Stimulated activated naive B cell treated with anti-CD40 and anti-IgM and Interleukin-4, amounts not matched to agents 10 μg/mL and 1 μg/mL and 100 μg/mL, for 72 hours (primary cell): ENCODE measurements at regions not wholly inside any gene's neighbourhood (a gene's known extent, or its start where the extent isn't known, plus 50 kb on each side); places are given as distances from the start of the nearest gene placed in this dataset.
A peak's percentile ranks its signal among the peaks of the same experiment; 100 is the strongest.

ENCODE experiments used
- ATAC-seq, 2 donors: fragments of 150-1000 bp; cut with Tn5 transposase; replicated peaks; 2 replicates each; pipeline ENCODE4 v1.10.0; 2021; ENCODE audit warnings: moderate library complexity in 1 of 2
- DNase-seq: peaks from one replicate; pipeline ENCODE4 v3.0.0; 2021
- H3K27ac Mint-ChIP-seq: one replicate; pipeline ENCODE4 v1.8.0; 2022; ENCODE audit warnings: mild to moderate bottlenecking, mixed read lengths
- H3K27me3 Mint-ChIP-seq, 2 donors: one replicate each; pipeline ENCODE4 v1.8.0; 2022; ENCODE audit warnings: mixed read lengths in 2 of 2
- H3K36me3 Mint-ChIP-seq, 2 donors: one replicate each; pipeline ENCODE4 v1.8.0; 2022; ENCODE audit warnings: mixed read lengths in 2 of 2, mild to moderate bottlenecking in 1 of 2
- H3K4me1 Mint-ChIP-seq, 2 donors: one replicate each; pipeline ENCODE4 v1.8.0; 2022; ENCODE audit warnings: mixed read lengths in 2 of 2, mild to moderate bottlenecking in 1 of 2
- H3K4me3 Mint-ChIP-seq, 2 donors: one replicate each; pipeline ENCODE4 v1.8.0; 2022; ENCODE audit warnings: mild to moderate bottlenecking in 2 of 2, mixed read lengths in 2 of 2, moderate library complexity in 1 of 2
- H3K9me3 Mint-ChIP-seq, 2 donors: one replicate each; pipeline ENCODE4 v1.8.0; 2022; ENCODE audit warnings: mixed read lengths in 2 of 2, mild to moderate bottlenecking in 1 of 2

DNA sequence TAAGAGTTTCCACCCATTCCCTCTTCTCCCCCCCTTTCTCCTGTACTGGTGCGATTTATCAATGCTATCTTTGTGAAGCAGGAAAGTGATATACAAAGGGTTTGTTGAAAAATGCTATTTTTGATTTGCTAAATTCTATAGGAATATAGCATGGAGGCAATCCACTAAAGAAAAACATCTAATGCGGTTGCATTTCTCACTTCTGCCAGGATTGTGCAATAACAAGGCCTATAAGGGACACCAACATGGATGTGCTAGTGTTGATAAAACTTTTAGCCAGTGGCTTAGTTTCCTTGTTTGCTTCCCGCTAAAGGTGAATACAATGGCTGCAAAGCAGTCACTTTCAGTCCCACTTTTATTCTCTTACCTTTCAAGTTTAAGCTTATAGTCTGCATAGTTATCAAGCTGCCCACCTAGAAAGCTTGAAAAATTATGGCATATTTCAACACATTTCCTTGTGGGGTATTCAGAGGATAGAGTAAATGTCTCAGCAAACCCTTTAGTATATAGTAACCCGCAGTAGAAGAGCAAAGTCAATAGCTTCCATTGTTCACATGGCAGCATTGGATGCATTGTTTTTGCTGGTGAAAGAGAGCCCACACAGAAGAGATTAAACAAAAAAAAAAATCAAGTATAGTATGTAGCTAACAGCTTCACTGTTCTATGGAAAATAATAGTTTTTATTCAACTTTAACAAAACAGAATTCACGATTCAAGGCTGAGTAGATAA lies 674.6 kb upstream of the SEMA6A start:
- DNase-seq (no peak), ATAC-seq (no peak)
- Mint-ChIP-seq H3K36me3 (no peaks in the 10 kb centered on the region), H3K4me1 (no peaks in the 10 kb centered on the region), H3K9me3 (peaks cover 0 to 2% of the 10 kb centered on the region in 2 donors), H3K27me3 (no peaks in the 10 kb centered on the region), H3K27ac (no peak overlapping the region), H3K4me3 (no peak overlapping the region)

DNA sequence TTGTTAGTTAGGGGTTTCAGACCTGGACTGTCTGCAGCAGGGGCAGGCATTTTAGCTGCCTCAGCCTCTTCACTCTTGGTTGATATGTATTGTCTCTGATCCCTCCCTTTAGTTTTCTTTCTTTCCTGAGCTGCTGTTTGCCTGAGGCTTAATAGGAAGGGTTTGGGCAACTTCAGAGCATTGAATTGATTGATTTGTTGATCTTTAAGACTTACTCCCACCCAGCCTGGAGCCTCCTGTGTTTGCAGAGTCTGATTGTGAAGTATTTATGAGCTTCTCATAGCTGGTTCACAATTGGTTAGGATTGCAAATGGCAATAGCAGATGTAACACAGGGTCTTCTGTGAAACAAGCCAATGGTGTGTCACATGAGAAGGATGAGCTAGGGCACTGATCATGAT lies 671.8 kb upstream of the SEMA6A start:
- H3K4me3 Mint-ChIP-seq: no peak overlapping the region
- ATAC-seq: no peak
- no peak for DNase-seq
- no peaks in the 10 kb centered on the region for H3K36me3 Mint-ChIP-seq
- no peak overlapping the region for H3K27ac Mint-ChIP-seq
- H3K9me3 Mint-ChIP-seq: peaks cover 3 to 4% of the 10 kb centered on the region in 2 donors
- no peaks in the 10 kb centered on the region for H3K27me3 Mint-ChIP-seq
- no peaks in the 10 kb centered on the region for H3K4me1 Mint-ChIP-seq

GRCh38 chr5:117245130-117245529 lies 670.5 kb upstream of the SEMA6A start:
- H3K27ac Mint-ChIP-seq: no peak overlapping the region
- no peaks in the 10 kb centered on the region for H3K4me1 Mint-ChIP-seq
- ATAC-seq (no peak), DNase-seq (no peak)
- no peak overlapping the region for H3K4me3 Mint-ChIP-seq
- peaks cover 3 to 4% of the 10 kb centered on the region in 2 donors for H3K9me3 Mint-ChIP-seq
- no peaks in the 10 kb centered on the region for H3K27me3 Mint-ChIP-seq
- no peaks in the 10 kb centered on the region for H3K36me3 Mint-ChIP-seq

- no peaks in the 10 kb centered on the region for H3K36me3 Mint-ChIP-seq
- H3K4me3 Mint-ChIP-seq: no peak overlapping the region
- ATAC-seq: peak; percentile 68 to 75
These were observed 667.4 kb upstream of the SEMA6A start for GRCh38 chr5:117242028-117242427.

GRCh38 chr5:117236941-117237340 lies 662.3 kb upstream of the SEMA6A start:
- H3K36me3 Mint-ChIP-seq: no peaks in the 10 kb centered on the region
- H3K4me1 Mint-ChIP-seq: no peaks in the 10 kb centered on the region
- DNase-seq (no peak), ATAC-seq (no peak)
- H3K27me3 Mint-ChIP-seq: no peaks in the 10 kb centered on the region
- H3K27ac Mint-ChIP-seq: no peak overlapping the region
- H3K9me3 Mint-ChIP-seq: no peaks in the 10 kb centered on the region
- no peak overlapping the region for H3K4me3 Mint-ChIP-seq

More at GRCh38 chr5:117242028-117242427, 667.4 kb upstream of the SEMA6A start:
- no peak overlapping the region for H3K27ac Mint-ChIP-seq
- no peak for DNase-seq
- no peaks in the 10 kb centered on the region for H3K4me1 Mint-ChIP-seq
- no peaks in the 10 kb centered on the region for H3K27me3 Mint-ChIP-seq
- peaks cover 2 to 3% of the 10 kb centered on the region in 2 donors for H3K9me3 Mint-ChIP-seq

DNA sequence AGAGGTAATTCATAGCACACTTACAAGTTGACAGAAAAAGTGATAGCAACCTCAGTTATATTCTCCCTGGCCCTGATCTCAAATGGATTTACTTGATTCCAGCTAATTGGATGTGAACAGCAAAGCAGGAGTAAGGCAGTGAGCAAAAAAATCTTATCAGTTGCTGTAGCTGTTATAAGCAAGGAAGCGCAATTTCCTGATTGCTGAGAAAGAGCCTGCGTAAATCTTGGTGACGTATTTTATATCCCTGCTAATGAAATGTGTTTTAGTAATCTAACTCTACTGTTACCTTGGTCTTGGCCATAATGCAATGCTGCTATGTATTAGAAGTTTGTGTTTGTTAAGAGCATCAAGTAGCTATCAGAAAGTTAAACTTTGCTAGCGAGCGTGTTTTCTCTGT lies 661.2 kb upstream of the SEMA6A start:
- no peaks in the 10 kb centered on the region for H3K4me1 Mint-ChIP-seq
- no peaks in the 10 kb centered on the region for H3K9me3 Mint-ChIP-seq
- no peak for ATAC-seq
- no peak overlapping the region for H3K4me3 Mint-ChIP-seq
- no peak overlapping the region for H3K27ac Mint-ChIP-seq
- no peaks in the 10 kb centered on the region for H3K36me3 Mint-ChIP-seq
- no peak for DNase-seq
- no peaks in the 10 kb centered on the region for H3K27me3 Mint-ChIP-seq

DNA sequence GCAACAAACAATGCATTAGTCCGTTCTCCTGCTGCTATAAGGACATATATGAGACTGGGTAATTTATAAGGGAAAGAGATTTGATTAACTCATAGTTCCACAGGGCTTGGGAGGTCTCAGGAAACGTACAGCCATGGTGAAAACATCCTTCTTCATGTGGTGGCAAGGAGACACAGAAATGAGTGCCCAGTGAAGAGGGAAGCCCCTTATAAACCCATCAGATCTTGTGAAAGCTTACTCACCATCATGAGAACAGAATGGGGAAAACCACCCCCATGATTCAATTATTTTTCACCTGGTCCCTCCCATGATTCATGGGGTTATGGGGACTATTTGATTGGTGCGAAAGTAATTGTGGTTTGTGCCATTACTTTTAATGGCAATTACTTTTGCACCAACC lies 655.8 kb upstream of the SEMA6A start:
- no peaks in the 10 kb centered on the region for H3K36me3 Mint-ChIP-seq
- H3K4me3 Mint-ChIP-seq: no peak overlapping the region
- no peaks in the 10 kb centered on the region for H3K9me3 Mint-ChIP-seq
- DNase-seq (no peak), ATAC-seq (no peak)
- no peaks in the 10 kb centered on the region for H3K4me1 Mint-ChIP-seq
- no peaks in the 10 kb centered on the region for H3K27me3 Mint-ChIP-seq
- no peak overlapping the region for H3K27ac Mint-ChIP-seq

DNA sequence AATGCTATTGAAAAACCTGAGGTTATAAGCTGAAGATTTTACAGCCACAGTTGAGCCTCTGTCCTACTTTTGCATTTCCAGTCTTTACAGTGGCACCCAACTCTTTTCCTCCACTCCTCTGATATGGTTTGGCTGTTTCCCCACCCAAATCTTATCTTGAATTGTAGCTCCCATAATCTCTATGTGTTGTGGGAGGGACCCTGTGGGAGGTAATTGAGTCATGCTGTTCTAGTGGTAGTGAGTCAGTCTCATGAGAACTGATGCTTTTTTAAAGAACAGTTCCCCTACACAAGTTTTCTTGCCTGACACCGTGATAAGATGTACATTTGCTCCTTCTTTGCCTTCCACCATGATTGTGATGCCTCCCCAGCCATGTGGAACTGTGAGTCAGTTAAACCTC lies 646.1 kb upstream of the SEMA6A start:
- no peak overlapping the region for H3K4me3 Mint-ChIP-seq
- DNase-seq: no peak
- H3K36me3 Mint-ChIP-seq: no peaks in the 10 kb centered on the region
- no peaks in the 10 kb centered on the region for H3K27me3 Mint-ChIP-seq
- no peaks in the 10 kb centered on the region for H3K4me1 Mint-ChIP-seq
- H3K27ac Mint-ChIP-seq: no peak overlapping the region
- ATAC-seq: no peak
- H3K9me3 Mint-ChIP-seq: peaks cover 0 to 2% of the 10 kb centered on the region in 2 donors

DNA sequence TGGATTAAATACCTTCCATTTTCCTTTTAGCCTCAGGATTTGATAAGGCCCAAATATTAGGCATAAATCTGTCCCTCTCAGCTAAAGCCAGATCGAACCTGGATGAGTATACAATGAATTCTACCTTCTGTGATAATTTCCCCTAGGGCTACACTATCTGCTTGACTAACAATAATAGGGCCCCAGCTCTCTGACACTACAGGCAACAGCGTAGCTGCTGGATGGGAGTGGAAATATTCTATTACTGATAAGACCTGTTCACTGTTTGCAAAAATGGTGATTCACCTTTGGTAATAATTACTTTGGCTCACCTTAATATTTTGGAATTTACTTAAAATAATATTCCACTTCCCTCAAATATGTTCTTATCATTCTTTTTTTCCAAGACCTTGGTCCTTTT lies 644.2 kb upstream of the SEMA6A start:
- H3K9me3 Mint-ChIP-seq: peaks cover 0 to 2% of the 10 kb centered on the region in 2 donors

GRCh38 chr5:117212866-117213265 lies 638.2 kb upstream of the SEMA6A start:
- Mint-ChIP-seq H3K27ac (no peak overlapping the region), H3K9me3 (peaks cover 3 to 9% of the 10 kb centered on the region in 2 donors), H3K27me3 (no peaks in the 10 kb centered on the region), H3K36me3 (no peaks in the 10 kb centered on the region), H3K4me3 (no peak overlapping the region), H3K4me1 (no peaks in the 10 kb centered on the region)
- ATAC-seq: no peak
- DNase-seq: no peak

More for the DNA sequence above, 644.2 kb upstream of the SEMA6A start:
- H3K27me3 Mint-ChIP-seq: no peaks in the 10 kb centered on the region
- no peaks in the 10 kb centered on the region for H3K4me1 Mint-ChIP-seq
- H3K36me3 Mint-ChIP-seq: no peaks in the 10 kb centered on the region
- DNase-seq: no peak
- ATAC-seq: no peak
- no peak overlapping the region for H3K27ac Mint-ChIP-seq
- H3K4me3 Mint-ChIP-seq: no peak overlapping the region

DNA sequence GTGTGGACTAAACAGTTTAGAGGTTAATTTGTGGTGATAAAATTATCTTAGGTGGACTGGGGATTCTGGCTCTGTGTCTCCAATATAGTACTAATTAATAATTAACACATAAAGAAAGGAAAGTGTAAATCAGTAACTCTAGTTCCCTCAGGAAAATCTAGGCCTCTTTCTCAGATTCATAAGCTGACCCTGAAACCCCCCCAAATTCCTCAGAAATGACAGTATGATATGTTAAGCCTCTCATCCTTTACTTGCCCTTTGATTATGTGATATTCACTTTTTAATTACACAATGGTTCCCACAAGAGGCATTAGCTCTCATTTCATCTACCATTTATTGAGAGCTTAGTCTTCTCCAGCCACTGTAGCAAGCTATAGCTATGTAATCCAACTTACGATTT lies 636.2 kb upstream of the SEMA6A start:
- Mint-ChIP-seq H3K27me3 (no peaks in the 10 kb centered on the region), H3K9me3 (peaks cover 3 to 9% of the 10 kb centered on the region in 2 donors), H3K36me3 (no peaks in the 10 kb centered on the region), H3K4me3 (no peak overlapping the region), H3K27ac (no peak overlapping the region), H3K4me1 (no peaks in the 10 kb centered on the region)
- no peak for DNase-seq
- no peak for ATAC-seq

DNA sequence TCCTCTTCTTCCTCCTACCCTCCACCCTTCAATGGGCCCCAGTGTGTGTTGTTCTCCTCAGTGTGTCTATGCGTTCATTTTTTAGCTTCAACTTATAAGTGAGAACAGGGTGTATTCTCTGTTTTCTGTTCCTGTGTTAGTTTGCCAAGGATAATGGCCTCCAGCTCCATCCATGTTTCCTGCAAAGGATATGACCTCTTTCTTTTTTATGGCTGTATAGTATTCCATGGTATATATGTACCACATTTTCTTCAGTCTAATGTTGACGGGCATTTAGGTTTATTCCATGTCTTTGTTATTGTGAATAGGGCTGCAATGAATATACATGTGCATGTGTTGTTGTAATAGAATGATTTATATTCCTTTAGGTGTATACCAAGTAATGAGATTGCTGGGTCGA lies 634.9 kb upstream of the SEMA6A start:
- Mint-ChIP-seq H3K36me3 (no peaks in the 10 kb centered on the region), H3K27me3 (no peaks in the 10 kb centered on the region), H3K4me3 (no peak overlapping the region), H3K4me1 (no peaks in the 10 kb centered on the region), H3K27ac (no peak overlapping the region), H3K9me3 (peaks cover 3 to 9% of the 10 kb centered on the region in 2 donors)
- no peak for ATAC-seq
- no peak for DNase-seq

- Mint-ChIP-seq H3K36me3 (no peaks in the 10 kb centered on the region), H3K27ac (no peak overlapping the region), H3K27me3 (no peaks in the 10 kb centered on the region), H3K4me1 (no peaks in the 10 kb centered on the region), H3K4me3 (no peak overlapping the region), H3K9me3 (peaks cover 1 to 6% of the 10 kb centered on the region in 2 donors)
- DNase-seq (no peak), ATAC-seq (no peak)
These were observed 632.6 kb upstream of the SEMA6A start for GRCh38 chr5:117207088-117207668.

DNA sequence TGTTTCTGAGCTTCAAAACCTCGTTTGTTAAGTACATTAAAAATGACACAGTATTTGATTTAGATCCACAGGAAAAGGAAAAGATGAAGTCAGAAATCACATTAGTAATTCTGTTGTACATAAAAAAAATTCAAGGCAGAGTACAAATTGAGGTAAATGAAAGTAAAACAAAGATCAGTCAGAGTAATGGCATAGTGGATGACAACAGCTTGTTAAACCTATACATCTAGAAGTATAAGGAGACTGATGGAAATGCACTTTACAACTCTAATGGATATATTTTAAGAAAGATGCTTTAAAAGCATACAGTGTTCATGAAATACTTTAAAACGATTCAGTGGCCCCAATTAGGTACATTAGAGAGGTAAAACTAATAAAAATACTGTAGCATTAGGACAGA lies 631.3 kb upstream of the SEMA6A start:
- H3K36me3 Mint-ChIP-seq: no peaks in the 10 kb centered on the region
- H3K9me3 Mint-ChIP-seq: peaks cover 1 to 6% of the 10 kb centered on the region in 2 donors
- DNase-seq (no peak), ATAC-seq (no peak)
- H3K4me1 Mint-ChIP-seq: no peaks in the 10 kb centered on the region
- no peak overlapping the region for H3K4me3 Mint-ChIP-seq
- no peaks in the 10 kb centered on the region for H3K27me3 Mint-ChIP-seq
- no peak overlapping the region for H3K27ac Mint-ChIP-seq
